Neural crest cell (in vitro differentiated cells): ENCODE measurements at regions not wholly inside any gene's neighbourhood (a gene's known extent, or its start where the extent isn't known, plus 50 kb on each side); places are given as distances from the start of the nearest gene placed in this dataset.

Source experiments
- DNase-seq: peaks from one replicate; pipeline ENCODE4 v3.0.0; 2021; ENCODE audit warnings: low read depth, mixed read lengths, low spot score
- H3K27ac Mint-ChIP-seq: one replicate; pipeline ENCODE4 v1.8.0; 2021; ENCODE audit warnings: mild to moderate bottlenecking, mixed read lengths; ENCODE audit not compliant: unreplicated experiment
- H3K27me3 Mint-ChIP-seq: 2 replicates; pipeline ENCODE4 v1.8.0; 2021; ENCODE audit warnings: low read depth, mild to moderate bottlenecking, mixed read lengths
- H3K36me3 Mint-ChIP-seq: 2 replicates; pipeline ENCODE4 v1.8.0; 2021; ENCODE audit warnings: low read depth, mild to moderate bottlenecking, mixed read lengths
- H3K4me1 Mint-ChIP-seq: 2 replicates; pipeline ENCODE4 v1.8.0; 2021; ENCODE audit warnings: mixed read lengths
- H3K4me3 Mint-ChIP-seq: one replicate; pipeline ENCODE4 v1.8.0; 2021; ENCODE audit warnings: mild to moderate bottlenecking, mixed read lengths
- H3K9me3 Mint-ChIP-seq: 2 replicates; pipeline ENCODE4 v1.8.0; 2021; ENCODE audit warnings: mixed read lengths
- TF ChIP-seq, protein P1 (sequence below): fragments of 200-600 bp; sonication (generic); conservative IDR thresholded peaks from 2 replicates; pipeline ENCODE4 v1.5.0; 2021; ENCODE audit warnings: antibody characterized with exemption, mild to moderate bottlenecking

DNA sequence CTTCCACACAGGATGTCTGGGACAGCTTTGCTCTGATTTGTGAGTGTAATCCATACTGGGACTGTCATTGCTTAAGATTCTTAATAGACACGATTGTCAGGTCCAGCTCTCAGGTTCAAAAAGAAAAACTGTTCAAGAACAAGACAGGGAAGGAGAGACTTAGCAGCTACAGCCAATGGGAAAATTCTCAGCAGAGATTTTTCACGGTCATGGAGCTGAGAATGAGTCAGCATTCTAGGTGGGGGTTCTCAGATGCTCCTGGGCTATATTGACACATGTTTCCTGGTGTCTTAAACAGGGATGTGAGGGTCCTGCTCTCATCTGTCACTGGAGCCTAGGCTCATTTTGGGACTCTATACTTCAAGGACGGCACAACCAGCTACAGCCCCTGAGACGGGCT lies 318.3 kb downstream of the RRAGC start:
- Mint-ChIP-seq H3K9me3 (no peaks in the 10 kb centered on the region), H3K4me3 (no peak overlapping the region), H3K4me1 (peaks cover 25% of the 10 kb centered on the region), H3K36me3 (no peaks in the 10 kb centered on the region), H3K27me3 (no peaks in the 10 kb centered on the region), H3K27ac (no peak overlapping the region)
- no peak for DNase-seq
- TF ChIP-seq, protein P1, sequence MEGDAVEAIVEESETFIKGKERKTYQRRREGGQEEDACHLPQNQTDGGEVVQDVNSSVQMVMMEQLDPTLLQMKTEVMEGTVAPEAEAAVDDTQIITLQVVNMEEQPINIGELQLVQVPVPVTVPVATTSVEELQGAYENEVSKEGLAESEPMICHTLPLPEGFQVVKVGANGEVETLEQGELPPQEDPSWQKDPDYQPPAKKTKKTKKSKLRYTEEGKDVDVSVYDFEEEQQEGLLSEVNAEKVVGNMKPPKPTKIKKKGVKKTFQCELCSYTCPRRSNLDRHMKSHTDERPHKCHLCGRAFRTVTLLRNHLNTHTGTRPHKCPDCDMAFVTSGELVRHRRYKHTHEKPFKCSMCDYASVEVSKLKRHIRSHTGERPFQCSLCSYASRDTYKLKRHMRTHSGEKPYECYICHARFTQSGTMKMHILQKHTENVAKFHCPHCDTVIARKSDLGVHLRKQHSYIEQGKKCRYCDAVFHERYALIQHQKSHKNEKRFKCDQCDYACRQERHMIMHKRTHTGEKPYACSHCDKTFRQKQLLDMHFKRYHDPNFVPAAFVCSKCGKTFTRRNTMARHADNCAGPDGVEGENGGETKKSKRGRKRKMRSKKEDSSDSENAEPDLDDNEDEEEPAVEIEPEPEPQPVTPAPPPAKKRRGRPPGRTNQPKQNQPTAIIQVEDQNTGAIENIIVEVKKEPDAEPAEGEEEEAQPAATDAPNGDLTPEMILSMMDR: no peak

DNA sequence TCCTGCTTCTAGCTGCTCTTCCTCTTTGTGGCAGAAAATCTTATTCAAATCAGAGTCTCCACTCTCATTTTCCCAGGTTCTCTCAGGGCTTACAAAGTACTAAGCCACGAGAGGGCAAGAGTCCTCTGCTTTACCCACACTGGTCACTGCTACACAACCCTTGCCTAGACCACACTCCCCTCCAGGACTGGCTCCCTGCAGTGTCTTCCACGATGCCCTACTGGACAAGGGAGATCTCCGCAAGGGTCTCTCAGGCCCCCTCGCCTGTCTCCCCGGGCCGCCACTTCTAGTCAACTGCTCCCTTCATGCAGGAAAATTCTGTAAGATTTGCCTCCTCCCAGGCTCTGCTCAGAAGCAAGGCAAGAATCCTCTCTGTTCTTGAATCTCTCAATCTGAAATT lies 319.6 kb downstream of the RRAGC start:
- DNase-seq: no peak
- Mint-ChIP-seq H3K27me3 (no peaks in the 10 kb centered on the region), H3K9me3 (no peaks in the 10 kb centered on the region), H3K36me3 (no peaks in the 10 kb centered on the region), H3K4me1 (peaks cover 23% of the 10 kb centered on the region), H3K27ac (no peak overlapping the region), H3K4me3 (no peak overlapping the region)
- TF ChIP-seq, protein P1: no peak

DNA sequence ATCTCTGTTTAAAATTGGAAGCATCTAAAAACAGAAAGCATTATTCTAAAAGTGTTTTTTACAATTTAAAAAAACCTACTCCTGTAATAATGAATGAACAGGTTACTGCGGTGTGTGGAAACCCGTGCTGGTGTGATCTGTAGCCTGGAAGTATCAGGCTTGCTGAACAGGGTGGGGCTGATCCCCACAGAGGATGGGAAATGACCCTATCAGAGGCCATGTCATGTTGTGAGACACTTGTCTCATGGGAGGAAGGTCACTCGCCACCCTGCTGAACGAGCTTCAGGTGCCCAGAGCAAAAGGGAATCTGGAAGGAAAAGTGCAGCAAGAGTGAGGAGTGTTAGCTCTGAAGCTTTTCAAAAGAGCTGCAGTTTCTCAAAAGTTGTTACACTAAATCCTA lies 320.7 kb downstream of the RRAGC start:
- H3K27ac Mint-ChIP-seq: no peak overlapping the region
- DNase-seq: no peak
- H3K36me3 Mint-ChIP-seq: no peaks in the 10 kb centered on the region
- H3K4me1 Mint-ChIP-seq: peaks cover 23% of the 10 kb centered on the region
- no peak overlapping the region for H3K4me3 Mint-ChIP-seq
- TF ChIP-seq, protein P1: no peak
- no peaks in the 10 kb centered on the region for H3K9me3 Mint-ChIP-seq
- no peaks in the 10 kb centered on the region for H3K27me3 Mint-ChIP-seq

DNA sequence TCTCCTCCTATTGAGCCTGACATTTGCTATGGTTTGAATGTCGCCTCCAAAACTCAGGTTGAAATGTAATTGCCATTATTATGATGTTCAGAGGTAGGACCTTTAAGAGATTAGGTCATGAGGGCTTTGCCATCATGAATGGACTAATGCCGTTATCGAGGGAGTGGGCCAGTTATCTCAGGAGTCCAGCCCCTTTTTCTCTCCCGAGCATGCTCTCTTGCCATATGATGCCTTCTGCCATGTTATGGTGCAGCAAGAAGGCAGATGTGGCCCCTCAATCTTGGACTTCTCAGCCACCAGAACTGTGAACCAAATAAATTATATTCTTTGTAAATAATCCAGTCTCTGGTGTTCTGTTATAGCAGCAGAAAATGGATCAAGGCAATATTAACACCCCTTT lies 323.5 kb downstream of the RRAGC start:
- TF ChIP-seq, protein P1: no peak
- Mint-ChIP-seq H3K4me1 (peaks cover 16% of the 10 kb centered on the region), H3K36me3 (no peaks in the 10 kb centered on the region), H3K27ac (no peak overlapping the region), H3K9me3 (no peaks in the 10 kb centered on the region), H3K4me3 (no peak overlapping the region), H3K27me3 (no peaks in the 10 kb centered on the region)
- DNase-seq: no peak

DNA sequence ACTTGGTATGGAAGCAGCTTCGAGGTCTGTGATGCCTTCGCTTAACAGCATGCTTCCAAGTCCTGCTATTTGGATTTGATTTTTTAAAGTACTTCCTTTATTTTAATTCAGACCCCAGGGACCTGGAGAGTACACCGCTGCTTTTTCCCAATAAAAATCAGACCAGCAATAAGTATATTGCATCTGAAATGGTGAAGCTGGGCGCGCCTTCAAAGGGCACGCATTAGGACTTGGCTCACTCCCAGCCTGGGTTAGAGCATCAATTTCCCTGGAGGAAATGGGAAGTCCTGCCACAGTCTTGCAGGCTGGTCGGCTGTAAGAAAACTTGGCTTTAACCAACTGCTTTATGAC lies 325.1 kb downstream of the RRAGC start:
- H3K27ac Mint-ChIP-seq: no peak overlapping the region
- H3K4me1 Mint-ChIP-seq: peaks cover 3% of the 10 kb centered on the region

More for the DNA sequence above, 325.1 kb downstream of the RRAGC start:
- Mint-ChIP-seq H3K36me3 (no peaks in the 10 kb centered on the region), H3K9me3 (no peaks in the 10 kb centered on the region), H3K4me3 (no peak overlapping the region), H3K27me3 (no peaks in the 10 kb centered on the region)
- DNase-seq: no peak
- TF ChIP-seq, protein P1: no peak
